ENCODE measurements at regions not wholly inside any gene's neighbourhood (a gene's known extent, or its start where the extent isn't known, plus 50 kb on each side); places are given as distances from the start of the nearest gene placed in this dataset.

DNA sequence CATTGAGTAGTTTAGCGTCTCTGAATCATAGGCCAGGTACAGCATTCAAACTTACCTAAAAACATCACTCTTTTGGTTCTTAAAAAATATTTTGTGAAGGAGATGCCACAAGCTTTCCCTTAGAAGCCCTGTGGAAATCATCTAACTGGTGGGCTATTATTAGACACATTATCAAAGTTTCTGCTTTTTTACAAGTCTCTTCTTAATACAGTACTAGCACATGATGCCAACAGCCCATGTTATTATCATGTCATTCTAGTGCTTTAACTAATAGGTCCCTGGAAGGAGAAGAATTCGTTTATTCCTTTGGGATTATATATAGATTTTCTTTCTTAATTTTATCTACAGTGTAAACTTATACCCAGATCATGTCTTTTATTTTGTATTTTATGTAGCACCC lies 146.0 kb upstream of the PTPRK start:
- no peak for TF ChIP-seq CTCF (IDR thresholded peaks at IDR 0.05; ENCODE audit: poor library complexity)
- no peak for TF ChIP-seq EZH2 (IDR thresholded peaks at IDR 0.05; ENCODE audit: borderline replicate concordance)
